Neural cell (in vitro differentiated cells): ENCODE measurements at regions not wholly inside any gene's neighbourhood (a gene's known extent, or its start where the extent isn't known, plus 50 kb on each side); places are given as distances from the start of the nearest gene placed in this dataset.

ENCODE experiments used
- H2AFZ ChIP-seq: fragments of 200-600, 300-800 bp; sonication (generic), shearing (Covaris generic); 2 replicates; pipeline ENCODE4 v1.6.0; 2014; ENCODE audit warnings: low read depth, mild to moderate bottlenecking, antibody characterized with exemption, low read length, moderate library complexity
- H3F3A ChIP-seq: fragments of 200-600 bp; shearing (Covaris generic); 2 replicates; pipeline ENCODE4 v1.6.1; 2016; ENCODE audit warnings: mild to moderate bottlenecking, moderate library complexity, mixed read lengths, antibody characterized with exemption, low read length; ENCODE audit not compliant: insufficient read depth, poor library complexity, severe bottlenecking
- H3K27ac ChIP-seq: fragments of 200-600, 300-800 bp; sonication (generic), shearing (Covaris generic); 2 replicates; pipeline ENCODE4 v1.5.1; 2014; ENCODE audit warnings: mild to moderate bottlenecking, low read length, moderate library complexity
- H3K27me3 ChIP-seq: fragments of 300-800, 200-600 bp; sonication (generic), shearing (Covaris generic); 2 replicates; pipeline ENCODE4 v1.6.0; 2014; ENCODE audit warnings: mild to moderate bottlenecking, low read depth, low read length, moderate library complexity; ENCODE audit not compliant: insufficient read depth
- H3K36me3 ChIP-seq: fragments of 300-800, 200-600 bp; sonication (generic), shearing (Covaris generic); 2 replicates; pipeline ENCODE4 v1.5.1; 2014; ENCODE audit warnings: mild to moderate bottlenecking, antibody characterized with exemption, low read length, moderate library complexity; ENCODE audit not compliant: insufficient read depth
- H3K4me2 ChIP-seq: fragments of 300-800, 200-600 bp; sonication (generic), shearing (Covaris generic); 2 replicates; pipeline ENCODE4 v1.6.0; 2014; ENCODE audit warnings: mild to moderate bottlenecking, low read length
- H3K4me3 ChIP-seq: fragments of 300-800, 200-600 bp; sonication (generic), shearing (Covaris generic); 2 replicates; pipeline ENCODE4 v1.5.1; 2014; ENCODE audit warnings: mild to moderate bottlenecking, low read length, moderate library complexity
- H3K79me2 ChIP-seq: fragments of 200-600 bp; shearing (Covaris generic); replicated peaks from 2 replicates; pipeline ENCODE4 v1.6.0; 2014; ENCODE audit warnings: mild to moderate bottlenecking, low read length, moderate library complexity; ENCODE audit not compliant: insufficient read depth
- H3K9ac ChIP-seq: fragments of 300-800, 200-600 bp; sonication (generic), shearing (Covaris generic); 2 replicates; pipeline ENCODE4 v1.6.1; 2016; ENCODE audit warnings: mild to moderate bottlenecking, low read length, mixed read lengths
- H3K9me2 ChIP-seq: fragments of 200-600 bp; shearing (Covaris generic); 2 replicates; pipeline ENCODE4 v1.6.1; 2016; ENCODE audit warnings: mild to moderate bottlenecking, low read length, mixed read lengths; ENCODE audit not compliant: insufficient read depth
- H3K9me3 ChIP-seq: fragments of 200-600, 300-800 bp; sonication (generic), shearing (Covaris generic); 2 replicates; pipeline ENCODE4 v1.6.1; 2016; ENCODE audit warnings: mild to moderate bottlenecking, mixed run types, low read length, moderate library complexity, mixed read lengths
- H4K20me1 ChIP-seq: fragments of 200-600 bp; shearing (Covaris generic); 2 replicates; pipeline ENCODE4 v1.6.1; 2016; ENCODE audit warnings: mild to moderate bottlenecking, mixed run types; ENCODE audit not compliant: insufficient read depth
- EP300 ChIP-seq: fragments of 450-650 bp; conservative IDR thresholded peaks from 2 replicates; pipeline ENCODE4 v1.6.1; 2014; ENCODE audit warnings: antibody characterized with exemption, mild to moderate bottlenecking, moderate library complexity; ENCODE audit not compliant: poor library complexity, severe bottlenecking
- EZH2 ChIP-seq: fragments of 200-600, 300-800 bp; shearing (Covaris generic), sonication (generic); IDR thresholded peaks from 2 replicates; pipeline ENCODE4 v1.6.1; 2014; ENCODE audit warnings: antibody characterized with exemption, low read length, borderline replicate concordance, mild to moderate bottlenecking; ENCODE audit not compliant: insufficient read depth, poor library complexity, severe bottlenecking
- MXI1 ChIP-seq: fragments of 450-650 bp; conservative IDR thresholded peaks from 2 replicates; pipeline ENCODE4 v1.6.1; 2014; ENCODE audit warnings: antibody characterized with exemption, mild to moderate bottlenecking; ENCODE audit not compliant: poor library complexity, severe bottlenecking
- POLR2AphosphoS5 ChIP-seq: IDR thresholded peaks from 2 replicates; pipeline ENCODE4 v1.6.1; 2012
- RAD21 ChIP-seq: fragments of 450-650 bp; conservative IDR thresholded peaks from 2 replicates; pipeline ENCODE4 v1.6.1; 2014; ENCODE audit warnings: antibody characterized with exemption, mild to moderate bottlenecking, moderate library complexity
- SMC3 ChIP-seq: fragments of 450-650 bp; conservative IDR thresholded peaks from 2 replicates; pipeline ENCODE4 v1.6.1; 2014; ENCODE audit warnings: antibody characterized with exemption, mild to moderate bottlenecking, moderate library complexity; ENCODE audit not compliant: poor library complexity
- TAF1 ChIP-seq: IDR thresholded peaks from 2 replicates; pipeline ENCODE4 v1.6.1; 2012; ENCODE audit warnings: low read depth
- TF ChIP-seq, protein P1 (sequence below): fragments of 450-650 bp; IDR thresholded peaks from 2 replicates; pipeline ENCODE4 v1.5.1; 2014; ENCODE audit warnings: antibody characterized with exemption, mild to moderate bottlenecking, moderate library complexity; ENCODE audit not compliant: poor library complexity, severe bottlenecking
- TF ChIP-seq, protein P2 (sequence below): IDR thresholded peaks from 2 replicates; pipeline ENCODE4 v1.6.1; 2012; ENCODE audit warnings: borderline replicate concordance

DNA sequence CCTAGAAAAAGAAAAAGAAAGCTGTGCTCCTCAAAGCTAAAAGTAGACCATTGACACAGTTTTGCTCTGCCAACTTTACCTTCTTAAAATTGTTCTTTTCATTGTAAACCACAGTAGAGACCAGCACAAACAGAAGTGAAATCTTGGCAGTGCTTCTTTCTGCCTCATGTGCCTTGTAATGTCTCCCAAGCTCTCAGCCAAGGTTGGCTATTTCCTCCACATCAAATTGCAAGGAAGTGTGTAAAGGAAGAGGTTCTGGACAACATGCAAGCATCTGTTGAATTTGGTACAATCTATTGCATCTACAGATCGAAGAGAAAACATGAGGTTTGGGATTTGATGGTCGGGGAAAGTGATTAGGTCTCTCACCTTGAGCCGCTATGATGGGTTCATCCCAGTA lies 83.3 kb upstream of the PNPT1 start:
- no peaks in the 10 kb centered on the region for H3K79me2 ChIP-seq
- H3K9me3 ChIP-seq, result no peaks in the 10 kb centered on the region
- H2AFZ ChIP-seq, result no peak overlapping the region
- H3K4me2 ChIP-seq, result no peak overlapping the region
- no peaks in the 10 kb centered on the region for H4K20me1 ChIP-seq
- H3K4me3 ChIP-seq, result no peak overlapping the region
- H3K27me3 ChIP-seq, result no peaks in the 10 kb centered on the region
- no peaks in the 10 kb centered on the region for H3F3A ChIP-seq
- H3K27ac ChIP-seq, result no peak overlapping the region
- no peak for TF ChIP-seq EZH2
- no peak for TF ChIP-seq EP300
- TF ChIP-seq MXI1, result no peak
- no peak for TF ChIP-seq SMC3
- TF ChIP-seq TAF1, result no peak
- TF ChIP-seq, protein P1, sequence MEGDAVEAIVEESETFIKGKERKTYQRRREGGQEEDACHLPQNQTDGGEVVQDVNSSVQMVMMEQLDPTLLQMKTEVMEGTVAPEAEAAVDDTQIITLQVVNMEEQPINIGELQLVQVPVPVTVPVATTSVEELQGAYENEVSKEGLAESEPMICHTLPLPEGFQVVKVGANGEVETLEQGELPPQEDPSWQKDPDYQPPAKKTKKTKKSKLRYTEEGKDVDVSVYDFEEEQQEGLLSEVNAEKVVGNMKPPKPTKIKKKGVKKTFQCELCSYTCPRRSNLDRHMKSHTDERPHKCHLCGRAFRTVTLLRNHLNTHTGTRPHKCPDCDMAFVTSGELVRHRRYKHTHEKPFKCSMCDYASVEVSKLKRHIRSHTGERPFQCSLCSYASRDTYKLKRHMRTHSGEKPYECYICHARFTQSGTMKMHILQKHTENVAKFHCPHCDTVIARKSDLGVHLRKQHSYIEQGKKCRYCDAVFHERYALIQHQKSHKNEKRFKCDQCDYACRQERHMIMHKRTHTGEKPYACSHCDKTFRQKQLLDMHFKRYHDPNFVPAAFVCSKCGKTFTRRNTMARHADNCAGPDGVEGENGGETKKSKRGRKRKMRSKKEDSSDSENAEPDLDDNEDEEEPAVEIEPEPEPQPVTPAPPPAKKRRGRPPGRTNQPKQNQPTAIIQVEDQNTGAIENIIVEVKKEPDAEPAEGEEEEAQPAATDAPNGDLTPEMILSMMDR, result no peak
- TF ChIP-seq, protein P2, sequence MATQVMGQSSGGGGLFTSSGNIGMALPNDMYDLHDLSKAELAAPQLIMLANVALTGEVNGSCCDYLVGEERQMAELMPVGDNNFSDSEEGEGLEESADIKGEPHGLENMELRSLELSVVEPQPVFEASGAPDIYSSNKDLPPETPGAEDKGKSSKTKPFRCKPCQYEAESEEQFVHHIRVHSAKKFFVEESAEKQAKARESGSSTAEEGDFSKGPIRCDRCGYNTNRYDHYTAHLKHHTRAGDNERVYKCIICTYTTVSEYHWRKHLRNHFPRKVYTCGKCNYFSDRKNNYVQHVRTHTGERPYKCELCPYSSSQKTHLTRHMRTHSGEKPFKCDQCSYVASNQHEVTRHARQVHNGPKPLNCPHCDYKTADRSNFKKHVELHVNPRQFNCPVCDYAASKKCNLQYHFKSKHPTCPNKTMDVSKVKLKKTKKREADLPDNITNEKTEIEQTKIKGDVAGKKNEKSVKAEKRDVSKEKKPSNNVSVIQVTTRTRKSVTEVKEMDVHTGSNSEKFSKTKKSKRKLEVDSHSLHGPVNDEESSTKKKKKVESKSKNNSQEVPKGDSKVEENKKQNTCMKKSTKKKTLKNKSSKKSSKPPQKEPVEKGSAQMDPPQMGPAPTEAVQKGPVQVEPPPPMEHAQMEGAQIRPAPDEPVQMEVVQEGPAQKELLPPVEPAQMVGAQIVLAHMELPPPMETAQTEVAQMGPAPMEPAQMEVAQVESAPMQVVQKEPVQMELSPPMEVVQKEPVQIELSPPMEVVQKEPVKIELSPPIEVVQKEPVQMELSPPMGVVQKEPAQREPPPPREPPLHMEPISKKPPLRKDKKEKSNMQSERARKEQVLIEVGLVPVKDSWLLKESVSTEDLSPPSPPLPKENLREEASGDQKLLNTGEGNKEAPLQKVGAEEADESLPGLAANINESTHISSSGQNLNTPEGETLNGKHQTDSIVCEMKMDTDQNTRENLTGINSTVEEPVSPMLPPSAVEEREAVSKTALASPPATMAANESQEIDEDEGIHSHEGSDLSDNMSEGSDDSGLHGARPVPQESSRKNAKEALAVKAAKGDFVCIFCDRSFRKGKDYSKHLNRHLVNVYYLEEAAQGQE, result no peak
- no peak for TF ChIP-seq RAD21
- no peak for TF ChIP-seq POLR2AphosphoS5
- H3K9ac ChIP-seq, result no peak overlapping the region
- no peaks in the 10 kb centered on the region for H3K9me2 ChIP-seq
- no peaks in the 10 kb centered on the region for H3K36me3 ChIP-seq

DNA sequence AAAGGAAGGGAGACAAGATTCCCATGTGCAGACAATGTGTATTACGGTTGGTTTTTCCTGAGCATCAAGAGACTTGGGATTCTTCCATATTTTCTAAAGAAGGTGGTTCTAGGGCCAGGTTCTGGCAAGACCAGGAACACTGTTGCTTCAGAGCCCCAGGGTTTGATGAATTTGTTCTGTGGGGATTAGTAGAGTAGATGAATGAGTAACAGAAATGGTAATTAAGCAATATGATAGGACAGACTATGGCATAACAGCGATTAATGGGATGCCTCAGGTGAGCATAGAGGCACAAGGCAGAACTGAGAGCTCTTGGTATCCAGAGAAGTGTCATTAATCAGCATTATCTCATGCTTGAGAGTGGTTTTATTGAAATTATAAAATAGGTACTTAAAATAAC lies 82.8 kb upstream of the PNPT1 start:
- H3K27me3 ChIP-seq, result no peaks in the 10 kb centered on the region
- no peak for TF ChIP-seq RAD21
- TF ChIP-seq, protein P1, result no peak
- TF ChIP-seq, protein P2, result no peak
- no peak for TF ChIP-seq TAF1
- TF ChIP-seq EZH2, result no peak
- no peak for TF ChIP-seq MXI1
- no peak for TF ChIP-seq POLR2AphosphoS5
- TF ChIP-seq EP300, result no peak
- TF ChIP-seq SMC3, result no peak
- H4K20me1 ChIP-seq, result no peaks in the 10 kb centered on the region
- no peaks in the 10 kb centered on the region for H3F3A ChIP-seq
- H3K27ac ChIP-seq, result no peak overlapping the region
- H2AFZ ChIP-seq, result no peak overlapping the region
- H3K4me3 ChIP-seq, result no peak overlapping the region
- H3K9me3 ChIP-seq, result no peaks in the 10 kb centered on the region
- H3K36me3 ChIP-seq, result no peaks in the 10 kb centered on the region
- H3K9ac ChIP-seq, result no peak overlapping the region
- H3K4me2 ChIP-seq, result no peak overlapping the region
- no peaks in the 10 kb centered on the region for H3K79me2 ChIP-seq
- no peaks in the 10 kb centered on the region for H3K9me2 ChIP-seq
